Left hindlimb (tissue), 1 donor: ENCODE measurements at regions not wholly inside any gene's neighbourhood (a gene's known extent, or its start where the extent isn't known, plus 50 kb on each side); places are given as distances from the start of the nearest gene placed in this dataset.
"Not testable (repeated sequence)": the region's sequence is repeated elsewhere in the genome, so short reads cannot be mapped to it uniquely, and the experiment has no call there.

Experiments used
- DNase-seq: peaks from one replicate; pipeline ENCODE4 v3.0.0-alpha.2; 2018

- no peak for DNase-seq
Measured at GRCh38 chr6:114886670-114887436, 544.0 kb upstream of the HS3ST5 start.

GRCh38 chr6:114879693-114880092, 536.9 kb upstream of the HS3ST5 start:
- no peak for DNase-seq

- no peak for DNase-seq
Measured at GRCh38 chr6:114878091-114878490, 535.3 kb upstream of the HS3ST5 start.

- DNase-seq: no peak
Measured at GRCh38 chr6:114874410-114874809, 531.6 kb upstream of the HS3ST5 start.

- not testable (repeated sequence) for DNase-seq
Measured at GRCh38 chr6:114865506-114865905, 522.7 kb upstream of the HS3ST5 start.

- DNase-seq: no peak
Measured at GRCh38 chr6:114863610-114864009, 520.8 kb upstream of the HS3ST5 start.

- no peak for DNase-seq
Measured at GRCh38 chr6:114862819-114863218, 520.0 kb upstream of the HS3ST5 start.

GRCh38 chr6:114862064-114862463, 519.2 kb upstream of the HS3ST5 start:
- DNase-seq: no peak

GRCh38 chr6:114844359-114844758, 501.5 kb upstream of the HS3ST5 start:
- no peak for DNase-seq

GRCh38 chr6:114839019-114839418, 496.2 kb upstream of the HS3ST5 start:
- no peak for DNase-seq

- DNase-seq: no peak
Measured at GRCh38 chr6:114833211-114833610, 490.4 kb upstream of the HS3ST5 start.

GRCh38 chr6:114830515-114830914, 487.7 kb upstream of the HS3ST5 start:
- DNase-seq: no peak

GRCh38 chr6:114827135-114827534, 484.3 kb upstream of the HS3ST5 start:
- DNase-seq: no peak

- DNase-seq: no peak
Measured at GRCh38 chr6:114824409-114824808, 481.6 kb upstream of the HS3ST5 start.

- DNase-seq: no peak
Measured at GRCh38 chr6:114816678-114817077, 473.9 kb upstream of the HS3ST5 start.

- no peak for DNase-seq
Measured at GRCh38 chr6:114810468-114810867, 467.6 kb upstream of the HS3ST5 start.

- DNase-seq: not testable (repeated sequence)
Measured at GRCh38 chr6:114805426-114805825, 462.6 kb upstream of the HS3ST5 start.

- DNase-seq: no peak
Measured at GRCh38 chr6:114796576-114796975, 453.8 kb upstream of the HS3ST5 start.

GRCh38 chr6:114793428-114793827, 450.6 kb upstream of the HS3ST5 start:
- DNase-seq: no peak

GRCh38 chr6:114785235-114786127, 442.7 kb upstream of the HS3ST5 start:
- no peak for DNase-seq

- DNase-seq: no peak
Measured at GRCh38 chr6:114783783-114784182, 441.0 kb upstream of the HS3ST5 start.

- no peak for DNase-seq
Measured at GRCh38 chr6:114783083-114783482, 440.3 kb upstream of the HS3ST5 start.

- no peak for DNase-seq
Measured at GRCh38 chr6:114764866-114765265, 422.0 kb upstream of the HS3ST5 start.

GRCh38 chr6:114762145-114762544, 419.3 kb upstream of the HS3ST5 start:
- no peak for DNase-seq
